NCI-H2196 treated with DMSO at 0.1 percent for 48 hours (cell line): ENCODE measurements at regions not wholly inside any gene's neighbourhood (a gene's known extent, or its start where the extent isn't known, plus 50 kb on each side); places are given as distances from the start of the nearest gene placed in this dataset.

Experiments
- DNase-seq: peaks from one replicate; lab custom pipeline; 2025; ENCODE audit not compliant: unreplicated experiment; lab: John Stamatoyannopoulos, UW

- no peak for DNase-seq
Observed at GRCh38 chr13:111844222-111844671, 222.7 kb upstream of the SOX1 start.

GRCh38 chr13:111844682-111845081 lies 222.3 kb upstream of the SOX1 start:
- DNase-seq: no peak

- DNase-seq: peak; percentile 4
Observed at GRCh38 chr13:111845621-111846351, 221.2 kb upstream of the SOX1 start.

GRCh38 chr13:111846391-111847159 lies 220.4 kb upstream of the SOX1 start:
- DNase-seq: peak; percentile 30

- DNase-seq: no peak
Observed at GRCh38 chr13:111847964-111848363, 219.0 kb upstream of the SOX1 start.

- no peak for DNase-seq
Observed at GRCh38 chr13:111850458-111850857, 216.5 kb upstream of the SOX1 start.

- DNase-seq: no peak
Observed at GRCh38 chr13:111850976-111851375, 216.0 kb upstream of the SOX1 start.

- no peak for DNase-seq
Observed at GRCh38 chr13:111852725-111853518, 214.0 kb upstream of the SOX1 start.

- DNase-seq: peak; percentile 46
Observed at GRCh38 chr13:111853721-111854120, 213.2 kb upstream of the SOX1 start.

GRCh38 chr13:111854403-111854802 lies 212.5 kb upstream of the SOX1 start:
- DNase-seq: no peak

- DNase-seq: no peak
Observed at GRCh38 chr13:111855191-111855590, 211.8 kb upstream of the SOX1 start.

GRCh38 chr13:111855786-111856185 lies 211.2 kb upstream of the SOX1 start:
- no peak for DNase-seq

GRCh38 chr13:111856571-111856970 lies 210.4 kb upstream of the SOX1 start:
- DNase-seq: no peak

- no peak for DNase-seq
Observed at GRCh38 chr13:111857336-111857735, 209.6 kb upstream of the SOX1 start.

- no peak for DNase-seq
Observed at GRCh38 chr13:111857846-111858560, 208.9 kb upstream of the SOX1 start.

GRCh38 chr13:111858571-111858970 lies 208.4 kb upstream of the SOX1 start:
- no peak for DNase-seq

- no peak for DNase-seq
Observed at GRCh38 chr13:111859354-111860230, 207.4 kb upstream of the SOX1 start.

GRCh38 chr13:111860231-111860552 lies 206.8 kb upstream of the SOX1 start:
- no peak for DNase-seq

GRCh38 chr13:111861319-111861718 lies 205.6 kb upstream of the SOX1 start:
- DNase-seq: no peak

- DNase-seq: no peak
Observed at GRCh38 chr13:111861766-111862366, 205.1 kb upstream of the SOX1 start.
